Adrenal gland (tissue), 5 donors: ENCODE measurements at regions not wholly inside any gene's neighbourhood (a gene's known extent, or its start where the extent isn't known, plus 50 kb on each side); places are given as distances from the start of the nearest gene placed in this dataset.

Source experiments
- CTCF ChIP-seq, 6 experiments: fragments of 450-650 bp in 4 of 6; fragments of 200-600 bp in 2 of 6; sonication (generic) in 1 of 6; IDR thresholded peaks; 1 replicate in 5 of 6; 2 replicates in 1 of 6; pipeline versions ENCODE4 v1.5.1 to v1.8.0; 2016 to 2021; ENCODE audit warnings: antibody characterized with exemption in 6 of 6, mild to moderate bottlenecking in 2 of 6, moderate library complexity in 1 of 6
- POLR2A ChIP-seq, 2 donors: fragments of 450-650 bp; IDR thresholded peaks; one replicate each; pipeline ENCODE4 v1.6.1; 2017; ENCODE audit warnings: antibody characterized with exemption in 2 of 2, mild to moderate bottlenecking in 2 of 2, moderate library complexity in 1 of 2
- donor health status: DM: no; HTN: no; CAD: no.

- TF ChIP-seq CTCF (IDR thresholded peaks at IDR 0.05): no peak
- TF ChIP-seq POLR2A (IDR thresholded peaks at IDR 0.05): no peak
Measured at GRCh38 chr1:208374391-208374941, 130.3 kb upstream of the PLXNA2 start.
